EH (cell line): ENCODE measurements at regions not wholly inside any gene's neighbourhood (a gene's known extent, or its start where the extent isn't known, plus 50 kb on each side); places are given as distances from the start of the nearest gene placed in this dataset.
"Not testable (repeated sequence)": the region's sequence is repeated elsewhere in the genome, so short reads cannot be mapped to it uniquely, and the experiment has no call there.

Experiments
- DNase-seq: peaks from one replicate; pipeline ENCODE4 v3.0.0-alpha.2; 2015; ENCODE audit warnings: low read depth

- DNase-seq = not testable (repeated sequence)
Observed at GRCh38 chr12:83696311-83696710, 1009.6 kb downstream of the TMTC2 start.

GRCh38 chr12:83691730-83692129 is 1005.0 kb downstream of the TMTC2 start:
- no peak for DNase-seq

- no peak for DNase-seq
Observed at GRCh38 chr12:83690465-83690864, 1003.8 kb downstream of the TMTC2 start.

- DNase-seq = no peak
Observed at GRCh38 chr12:83689333-83689732, 1002.6 kb downstream of the TMTC2 start.

GRCh38 chr12:83676781-83677295 is 990.1 kb downstream of the TMTC2 start:
- DNase-seq = no peak

GRCh38 chr12:83666690-83667089 is 980.0 kb downstream of the TMTC2 start:
- DNase-seq = no peak

- DNase-seq = no peak
Observed at GRCh38 chr12:83665634-83666218, 979.0 kb downstream of the TMTC2 start.

- no peak for DNase-seq
Observed at GRCh38 chr12:83664650-83665049, 977.9 kb downstream of the TMTC2 start.

- no peak for DNase-seq
Observed at GRCh38 chr12:83660727-83661358, 974.1 kb downstream of the TMTC2 start.

- no peak for DNase-seq
Observed at GRCh38 chr12:83659321-83659720, 972.6 kb downstream of the TMTC2 start.

GRCh38 chr12:83656004-83656403 is 969.3 kb downstream of the TMTC2 start:
- no peak for DNase-seq

GRCh38 chr12:83642205-83642604 is 955.5 kb downstream of the TMTC2 start:
- DNase-seq = no peak

- DNase-seq = no peak
Observed at GRCh38 chr12:83641789-83642188, 955.1 kb downstream of the TMTC2 start.

GRCh38 chr12:83634726-83635267 is 948.1 kb downstream of the TMTC2 start:
- DNase-seq = no peak

- DNase-seq = no peak
Observed at GRCh38 chr12:83630526-83630925, 943.8 kb downstream of the TMTC2 start.

GRCh38 chr12:83629931-83630330 is 943.2 kb downstream of the TMTC2 start:
- no peak for DNase-seq

GRCh38 chr12:83622205-83622604 is 935.5 kb downstream of the TMTC2 start:
- no peak for DNase-seq

GRCh38 chr12:83619973-83620372 is 933.3 kb downstream of the TMTC2 start:
- DNase-seq = no peak

- no peak for DNase-seq
Observed at GRCh38 chr12:83615152-83615551, 928.4 kb downstream of the TMTC2 start.

- no peak for DNase-seq
Observed at GRCh38 chr12:83613586-83614110, 926.9 kb downstream of the TMTC2 start.

- no peak for DNase-seq
Observed at GRCh38 chr12:83603106-83603505, 916.4 kb downstream of the TMTC2 start.

GRCh38 chr12:83575326-83575725 is 888.6 kb downstream of the TMTC2 start:
- no peak for DNase-seq

GRCh38 chr12:83574142-83574541 is 887.4 kb downstream of the TMTC2 start:
- no peak for DNase-seq
